ENCODE measurements at regions not wholly inside any gene's neighbourhood (a gene's known extent, or its start where the extent isn't known, plus 50 kb on each side); places are given as distances from the start of the nearest gene placed in this dataset.
A peak's percentile ranks its signal among the peaks of the same experiment; 100 is the strongest.

DNA sequence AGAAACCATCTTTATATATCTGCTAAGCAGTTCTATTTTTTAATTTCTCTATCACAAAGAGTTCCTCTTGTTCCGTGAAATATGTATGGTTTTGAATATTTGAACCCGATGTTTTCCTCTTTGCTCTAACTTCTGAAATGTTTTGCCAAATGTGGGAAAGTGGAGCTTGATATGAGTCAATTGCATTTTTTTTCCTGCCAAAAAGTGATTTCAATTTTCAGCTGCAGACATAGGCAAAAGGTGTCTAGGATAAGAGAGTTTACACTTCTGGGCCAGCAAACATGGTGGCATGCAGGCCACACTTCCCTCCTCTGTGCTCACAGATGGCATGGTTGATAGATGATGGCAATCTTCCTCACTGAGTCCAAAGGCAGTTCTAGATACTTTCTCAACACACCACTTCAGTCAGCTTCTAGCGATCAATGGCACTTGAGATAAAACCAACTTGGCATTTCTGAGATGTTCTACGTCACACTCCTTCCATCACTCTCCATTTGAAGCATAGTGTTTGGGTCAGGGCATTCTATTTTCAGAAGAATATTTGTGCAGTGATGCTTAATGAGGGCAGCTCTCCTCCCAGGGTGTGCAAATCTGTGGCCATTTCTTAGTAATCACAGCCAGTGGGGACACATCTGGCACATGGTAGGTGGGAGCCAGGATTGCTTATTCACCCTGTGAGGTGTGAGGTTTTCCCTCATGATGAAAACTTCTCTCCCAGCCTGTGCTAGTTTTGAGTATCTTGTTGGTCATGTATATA, 54.4 kb upstream of the SCAF4 start:
- 0 out of 2 replicates have a peak, but pooled peaks have one; percentile 3 for TF ChIP-seq CTCF (conservative IDR thresholded peaks at IDR 0.05; ENCODE audit: low read length)
- no peak for TF ChIP-seq EZH2phosphoT487 (IDR thresholded peaks at IDR 0.05; ENCODE audit: borderline replicate concordance)

Data from Loucy (cell line).